ENCODE measurements at regions not wholly inside any gene's neighbourhood (a gene's known extent, or its start where the extent isn't known, plus 50 kb on each side); places are given as distances from the start of the nearest gene placed in this dataset.

DNA sequence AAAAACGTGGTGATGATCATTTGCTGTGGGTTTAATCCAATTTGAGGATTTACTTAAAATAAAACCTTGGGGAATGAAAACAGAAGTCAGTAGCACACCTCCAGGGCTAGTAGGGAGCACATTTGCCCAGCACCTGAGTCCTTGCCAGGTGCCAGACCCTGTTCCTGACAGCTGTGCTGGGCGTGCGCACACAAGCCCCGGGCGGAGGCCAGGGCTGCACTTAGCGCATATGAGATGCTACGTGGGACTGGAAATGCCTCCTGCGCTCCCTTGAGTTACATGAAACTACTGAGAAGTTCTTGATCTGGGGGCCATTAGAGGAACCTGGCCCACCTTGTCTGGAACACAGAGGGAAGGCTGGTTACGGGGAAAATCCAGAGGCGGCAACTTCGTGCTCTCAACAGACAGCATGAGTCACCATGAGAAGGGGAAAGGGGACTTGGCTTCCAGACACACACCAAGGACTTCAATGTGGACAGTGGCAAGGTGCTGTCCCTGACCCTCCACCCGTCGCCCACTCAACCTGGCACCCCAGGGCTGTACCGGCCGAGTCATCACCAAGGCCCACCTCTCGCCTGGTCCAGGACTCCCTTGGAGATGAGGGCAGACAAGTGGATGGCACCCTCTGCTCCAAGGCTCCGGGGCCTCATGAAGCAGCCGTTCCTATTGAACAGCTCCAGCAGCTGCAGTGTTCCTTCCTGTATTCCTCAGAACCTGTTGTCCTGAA lies 1468.6 kb downstream of the BRD1 start:
- no peak overlapping the region for H3K23ac ChIP-seq (ENCODE audit: low read depth, low read length)
- no TSS peak for BruUV-seq (replicated peaks)
- peaks cover 59% of the 10 kb centered on the region for H3K9me3 ChIP-seq (ENCODE audit: control insufficient read depth, insufficient read depth, low read length)
- H3K4ac ChIP-seq (ENCODE audit: low read depth, low read length): no peak overlapping the region
- TF ChIP-seq SMC3 (IDR thresholded peaks at IDR 0.05; ENCODE audit: low read depth, low read length): no peak
- no peak for TF ChIP-seq MAFK (IDR thresholded peaks at IDR 0.05; ENCODE audit: low read depth, low read length)
- no peaks in the 10 kb centered on the region for H3K27me3 ChIP-seq (ENCODE audit: control insufficient read depth, insufficient read depth, low read length)
- no peak overlapping the region for H2BK15ac ChIP-seq (ENCODE audit: low read depth, low read length)
- POLR2A ChIA-PET (ENCODE audit: unreplicated experiment): no interaction called here
- H3K4me1 ChIP-seq (ENCODE audit: control insufficient read depth, insufficient read depth, low read length): no peaks in the 10 kb centered on the region
- intact Hi-C loops (cut with micrococcal nuclease) (no loop called here), in situ Hi-C loops (cut with MboI; ENCODE audit: low sequenced_read_pairs) (no loop called here), dilution Hi-C loops (cut with HindIII; ENCODE audit: low sequenced_read_pairs, unreplicated experiment) (no loop called here)
- H2AFZ ChIP-seq (replicated peaks; ENCODE audit: low read length, poor library complexity): no peak overlapping the region
- H2BK5ac ChIP-seq (ENCODE audit: low read depth, low read length, poor library complexity, severe bottlenecking): no peak overlapping the region
- ATAC-seq (ENCODE audit: low read depth) (no peak), DNase-seq (no peak)
- H2BK20ac ChIP-seq (ENCODE audit: low read depth, low read length): no peak overlapping the region
- H3K27ac ChIP-seq (ENCODE audit: insufficient read depth, low read length): no peak overlapping the region
- CTCF ChIA-PET: no interaction called here
- no peaks in the 10 kb centered on the region for H3K79me1 ChIP-seq (ENCODE audit: low read depth in 1 of 2, low read length in 2 of 2)
- no peaks in the 10 kb centered on the region for H3K36me3 ChIP-seq (ENCODE audit: control insufficient read depth, insufficient read depth, low read length)
- no peak overlapping the region for H2AK9ac ChIP-seq (replicated peaks; ENCODE audit: low read depth, low read length, poor library complexity)
- H4K8ac ChIP-seq (ENCODE audit: low read depth in 2 of 2, low read length in 2 of 2): no peak overlapping the region
- no peak overlapping the region for H3K4me2 ChIP-seq (ENCODE audit: low read depth, low read length)
- H3K14ac ChIP-seq (replicated peaks; ENCODE audit: low read depth, low read length): no peak overlapping the region
- H3K4me3 ChIP-seq (ENCODE audit: insufficient read depth, low read depth, low read length): no peak overlapping the region
- no peak overlapping the region for H4K5ac ChIP-seq (ENCODE audit: low read depth, low read length)
- no peak overlapping the region for H3K18ac ChIP-seq (ENCODE audit: low read depth, low read length)
- H2AK5ac ChIP-seq (ENCODE audit: low read depth, low read length): no peak overlapping the region
- no peak overlapping the region for H3K56ac ChIP-seq (ENCODE audit: extremely low read depth, insufficient read depth, low read length)
- WGBS, 2 experiments (ENCODE audit: extremely low coverage in 2 of 2, insufficient read length in 1 of 2): 95% methylated on average over 5 of the region's 18 CpGs; no CpG with 5 or more reads in 1 of the 2 experiments
- H4K91ac ChIP-seq (ENCODE audit: insufficient read depth, low read depth, low read length): no peak overlapping the region
- H3K9me1 ChIP-seq (ENCODE audit: insufficient read depth, low read length): no peaks in the 10 kb centered on the region
- no peak overlapping the region for H3K9ac ChIP-seq (ENCODE audit: low read depth, low read length)
- no peak overlapping the region for H2BK120ac ChIP-seq (ENCODE audit: low read depth, low read length)
- no peaks in the 10 kb centered on the region for H4K20me1 ChIP-seq (ENCODE audit: insufficient read depth, low read length)

Measured in IMR-90 (cell line).